ENCODE measurements at regions not wholly inside any gene's neighbourhood (a gene's known extent, or its start where the extent isn't known, plus 50 kb on each side); places are given as distances from the start of the nearest gene placed in this dataset.

- no peak for TF ChIP-seq SP1 (IDR thresholded peaks at IDR 0.05)
- TF ChIP-seq FOXA1 (IDR thresholded peaks at IDR 0.05), result no peak
- TF ChIP-seq HNF4G (IDR thresholded peaks at IDR 0.05), result no peak
- TF ChIP-seq CTCF (IDR thresholded peaks at IDR 0.05; ENCODE audit: low read depth, low read length, missing input control), result no peak
- no peak for TF ChIP-seq TAF1 (conservative IDR thresholded peaks at IDR 0.05)
- no peak for TF ChIP-seq RXRA (IDR thresholded peaks at IDR 0.05)
- no peak for TF ChIP-seq YY1 (IDR thresholded peaks at IDR 0.05)
- TF ChIP-seq ZBTB33 (IDR thresholded peaks at IDR 0.05), result no peak
- no peak for TF ChIP-seq HNF4A (conservative IDR thresholded peaks at IDR 0.05)
- no peak for TF ChIP-seq RAD21 (IDR thresholded peaks at IDR 0.05)
- no peak for TF ChIP-seq GABPA (IDR thresholded peaks at IDR 0.05 in 1 of 2, conservative IDR thresholded peaks at IDR 0.05 in 1 of 2)
- TF ChIP-seq REST (IDR thresholded peaks at IDR 0.05), result no peak
- TF ChIP-seq MAX (IDR thresholded peaks at IDR 0.05), result no peak
- TF ChIP-seq ATF3 (IDR thresholded peaks at IDR 0.05), result no peak
These were observed 98.1 kb downstream of the CYP26A1 start for GRCh38 chr10:93171837-93172236.

Measured in liver (tissue), 3 donors.